ENCODE measurements at regions not wholly inside any gene's neighbourhood (a gene's known extent, or its start where the extent isn't known, plus 50 kb on each side); places are given as distances from the start of the nearest gene placed in this dataset.

DNA sequence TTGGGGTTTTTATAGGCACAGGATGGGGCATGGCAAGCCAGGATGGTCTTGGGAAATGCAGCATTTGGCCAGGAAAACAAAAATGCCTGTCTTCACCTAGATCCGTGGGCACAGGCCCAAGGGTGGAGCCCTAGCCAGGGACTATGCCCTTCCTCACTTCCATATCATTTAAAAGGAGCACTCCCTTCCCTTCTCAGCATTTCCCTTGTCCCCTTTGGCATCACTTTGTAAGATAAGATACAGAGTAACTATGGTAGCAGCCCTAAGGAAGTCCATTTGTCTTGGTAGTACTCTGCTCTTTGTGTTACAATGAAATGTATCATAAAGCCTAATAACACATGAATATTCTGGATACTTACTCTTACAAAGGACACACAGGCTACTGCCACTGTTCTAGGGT lies 1092.6 kb upstream of the TENM4 start:
- H3K79me1 ChIP-seq (ENCODE audit: low read depth, low read length): no peaks in the 10 kb centered on the region
- no peak overlapping the region for H4K91ac ChIP-seq (replicated peaks; ENCODE audit: insufficient read length, low read length)
- H3K36me3 ChIP-seq (ENCODE audit: control insufficient read depth in 2 of 4, insufficient read depth in 4 of 4, low read length in 3 of 4): no peaks in the 10 kb centered on the region
- H4K20me1 ChIP-seq (replicated peaks in 1 of 2; ENCODE audit: control insufficient read depth in 1 of 2, insufficient read depth in 2 of 2, low read length in 2 of 2): no peaks in the 10 kb centered on the region
- H3K56ac ChIP-seq (replicated peaks; ENCODE audit: insufficient read length, low read depth, low read length): no peak overlapping the region
- H4K5ac ChIP-seq (ENCODE audit: insufficient read length, low read depth, low read length): no peak overlapping the region
- no peaks in the 10 kb centered on the region for H3K4me1 ChIP-seq (replicated peaks in 1 of 4; ENCODE audit: control insufficient read depth in 3 of 4, insufficient read depth in 4 of 4, low read length in 3 of 4)
- no peak overlapping the region for H3K4me2 ChIP-seq (ENCODE audit: insufficient read depth in 1 of 2, low read depth in 2 of 2, low read length in 2 of 2)
- no peak overlapping the region for H2AK5ac ChIP-seq (ENCODE audit: low read depth, low read length)
- TF ChIP-seq NANOG (IDR thresholded peaks at IDR 0.05; ENCODE audit: insufficient read depth, low read depth, low read length, poor library complexity, severe bottlenecking) (no peak), PHF8 (conservative IDR thresholded peaks at IDR 0.05; ENCODE audit: low read depth, low read length) (no peak)
- no peak overlapping the region for H3K27ac ChIP-seq (ENCODE audit: low read depth, low read length)
- DNase-seq (ENCODE audit: low read depth in 1 of 2, low spot score in 2 of 2): no peak
- ChIA-PET CTCF (ENCODE audit: partially characterized antibody) (no interaction called here), POLR2A (ENCODE audit: partially characterized antibody) (no interaction called here)
- no peak overlapping the region for H2BK120ac ChIP-seq (replicated peaks; ENCODE audit: low read depth, low read length)
- no peak overlapping the region for H3K14ac ChIP-seq (ENCODE audit: insufficient read length)
- 100% methylated on average over 1 of the region's 1 CpG; no CpG with 5 or more reads in 1 of the 2 experiments for WGBS, 2 experiments (ENCODE audit: extremely low coverage in 1 of 2, insufficient coverage in 1 of 2, insufficient read length in 1 of 2, insufficient replicate concordance in 2 of 2, low coverage in 1 of 2, low lambda C conversion rate in 2 of 2, missing lambda C conversion rate in 1 of 2)
- H3K79me2 ChIP-seq (ENCODE audit: control insufficient read depth in 1 of 2, insufficient read depth in 2 of 2, low read length in 2 of 2): no peaks in the 10 kb centered on the region
- no peak overlapping the region for H3K18ac ChIP-seq (ENCODE audit: extremely low read depth, low read length)
- no peak overlapping the region for H2BK12ac ChIP-seq (ENCODE audit: low read depth, low read length)
- H2BK5ac ChIP-seq (ENCODE audit: low read depth, low read length): no peak overlapping the region
- H3K23ac ChIP-seq (ENCODE audit: insufficient read length): no peak overlapping the region
- H3K9me3 ChIP-seq (ENCODE audit: insufficient read depth in 2 of 2, low read depth in 1 of 2, low read length in 1 of 2): peaks cover 8 to 16% of the 10 kb centered on the region in 2 experiments
- H3K27me3 ChIP-seq (replicated peaks in 1 of 4; ENCODE audit: control insufficient read depth in 3 of 4, extremely low read depth in 1 of 4, insufficient read depth in 3 of 4, low read length in 3 of 4): no peaks in the 10 kb centered on the region
- no peak overlapping the region for H3K4ac ChIP-seq (replicated peaks; ENCODE audit: insufficient read length, low read depth, low read length)
- no peak overlapping the region for H2BK20ac ChIP-seq (ENCODE audit: low read length)
- FAIRE-seq: no peak
- H2BK15ac ChIP-seq (ENCODE audit: low read length): no peak overlapping the region
- H3K4me3 ChIP-seq (ENCODE audit: extremely low read depth in 1 of 4, insufficient read depth in 2 of 4, low read depth in 3 of 4, low read length in 4 of 4): no peak overlapping the region
- H3K23me2 ChIP-seq (ENCODE audit: low read depth, low read length): no peaks in the 10 kb centered on the region
- no peak overlapping the region for H3K9ac ChIP-seq (replicated peaks in 1 of 4; ENCODE audit: extremely low read depth in 1 of 4, low read depth in 3 of 4, low read length in 3 of 4)
- H2AFZ ChIP-seq (ENCODE audit: low read length): no peak overlapping the region
- no peak overlapping the region for H4K8ac ChIP-seq (ENCODE audit: extremely low read depth, insufficient read depth, low read length)

Data from H1 (cell line).